ENCODE measurements at regions not wholly inside any gene's neighbourhood (a gene's known extent, or its start where the extent isn't known, plus 50 kb on each side); places are given as distances from the start of the nearest gene placed in this dataset.
"Not testable (repeated sequence)": the region's sequence is repeated elsewhere in the genome, so short reads cannot be mapped to it uniquely, and the experiment has no call there.

DNA sequence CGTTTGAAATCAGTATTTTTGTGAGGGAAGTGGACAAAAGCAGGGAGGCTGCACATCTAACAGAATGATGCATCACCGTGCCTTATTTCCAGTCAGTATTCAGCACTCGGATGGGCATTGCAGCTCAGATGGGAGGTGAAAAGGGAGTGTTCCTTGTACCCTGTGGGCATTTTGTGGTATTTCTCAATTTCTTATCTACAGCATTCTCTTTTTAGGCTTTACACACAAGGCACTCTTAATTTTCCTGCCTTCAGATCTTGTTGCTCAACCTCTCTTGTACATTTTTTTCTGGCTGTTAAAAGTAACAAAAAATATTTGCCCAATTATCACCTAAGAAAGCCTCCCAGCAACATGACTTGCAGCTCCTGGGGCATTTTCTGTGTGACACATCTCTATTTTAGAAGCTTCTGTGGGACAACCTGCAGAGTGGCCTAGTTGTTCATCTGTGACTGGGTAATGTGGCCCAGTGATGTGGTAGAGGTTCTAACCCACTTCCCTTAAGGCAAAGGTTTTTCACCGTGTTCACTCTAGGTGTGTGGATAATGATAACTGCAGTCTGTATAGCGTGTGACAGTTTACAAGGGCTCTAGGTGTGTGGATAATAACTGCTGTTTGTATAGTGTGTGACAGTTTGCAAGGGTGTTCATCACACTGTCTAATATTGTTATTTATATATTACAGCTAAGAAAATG lies 257.2 kb downstream of the PTGER3 start:
- DNase-seq (ENCODE audit: low read depth in 1 of 2, low spot score in 1 of 2) = no peak
- no peak for TF ChIP-seq JUND (IDR thresholded peaks at IDR 0.05; ENCODE audit: low read depth)
- in situ Hi-C loops (cut with HindIII; ENCODE audit: low pct_unique_long_range_greater_than_20kb, low sequenced_read_pairs) = no loop called here

DNA sequence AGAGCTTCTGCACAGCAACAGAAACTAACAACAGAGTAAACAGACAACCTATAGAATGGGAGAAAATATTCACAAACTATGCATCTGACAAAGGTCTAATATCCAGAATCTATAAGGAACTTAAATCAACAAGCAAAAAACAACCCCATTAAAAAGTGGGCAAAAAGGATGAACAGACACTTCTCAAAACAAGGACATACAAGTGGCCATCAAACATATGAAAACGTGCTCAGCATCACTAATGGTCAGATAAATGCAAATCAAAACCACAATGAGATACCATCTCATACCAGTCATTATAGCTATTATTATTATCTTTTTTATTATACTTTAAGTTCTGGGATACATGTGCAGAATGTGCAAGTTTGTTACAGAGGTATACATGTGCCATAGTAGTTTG lies 252.6 kb downstream of the PTGER3 start:
- in situ Hi-C loops (cut with HindIII; ENCODE audit: low pct_unique_long_range_greater_than_20kb, low sequenced_read_pairs); DNase-seq (ENCODE audit: low read depth in 1 of 2, low spot score in 1 of 2): not testable (repeated sequence)

DNA sequence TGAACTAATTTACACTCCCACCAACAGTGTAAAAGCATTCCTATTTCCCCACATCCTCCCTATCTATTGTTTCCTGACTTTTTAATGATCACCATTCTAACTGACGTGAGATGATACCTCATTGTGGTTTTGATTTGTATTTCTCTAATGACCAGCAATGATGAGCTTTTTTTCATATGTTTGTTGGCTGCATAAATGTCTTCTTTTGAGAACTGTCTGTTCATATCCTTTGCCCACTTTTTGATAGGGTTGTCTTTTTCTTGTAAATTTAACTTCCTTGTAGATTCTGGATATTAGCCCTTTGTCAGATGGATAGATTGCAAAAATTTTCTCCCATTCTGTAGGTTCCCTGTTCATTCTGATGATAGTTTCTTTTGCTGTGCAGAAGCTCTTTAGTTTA lies 251.3 kb downstream of the PTGER3 start:
- in situ Hi-C loops (cut with HindIII; ENCODE audit: low pct_unique_long_range_greater_than_20kb, low sequenced_read_pairs) = not testable (repeated sequence)

DNA sequence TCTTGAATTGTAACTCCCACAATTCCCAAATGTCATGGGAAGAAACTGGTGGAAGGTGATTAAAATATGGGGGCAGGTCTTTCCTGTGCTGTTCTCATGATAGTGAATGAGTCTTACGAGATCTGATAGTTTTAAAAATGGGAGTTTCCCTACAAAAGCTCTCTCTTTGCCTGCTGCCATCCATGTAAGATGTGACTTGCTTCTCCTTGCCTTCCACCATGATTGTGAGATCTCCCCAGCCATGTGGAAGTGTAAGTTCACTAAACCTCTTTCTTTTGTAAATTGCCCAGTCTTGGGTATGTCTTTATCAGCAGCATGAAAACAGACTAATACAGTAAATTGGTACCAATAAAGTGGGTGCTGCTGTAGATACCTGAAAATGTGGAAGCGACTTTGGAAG lies 245.0 kb downstream of the PTGER3 start:
- DNase-seq (ENCODE audit: low read depth in 1 of 2, low spot score in 1 of 2); in situ Hi-C loops (cut with HindIII; ENCODE audit: low pct_unique_long_range_greater_than_20kb, low sequenced_read_pairs): not testable (repeated sequence)

More for the DNA sequence above, 251.3 kb downstream of the PTGER3 start:
- DNase-seq (ENCODE audit: low read depth in 1 of 2, low spot score in 1 of 2) = not testable (repeated sequence)

DNA sequence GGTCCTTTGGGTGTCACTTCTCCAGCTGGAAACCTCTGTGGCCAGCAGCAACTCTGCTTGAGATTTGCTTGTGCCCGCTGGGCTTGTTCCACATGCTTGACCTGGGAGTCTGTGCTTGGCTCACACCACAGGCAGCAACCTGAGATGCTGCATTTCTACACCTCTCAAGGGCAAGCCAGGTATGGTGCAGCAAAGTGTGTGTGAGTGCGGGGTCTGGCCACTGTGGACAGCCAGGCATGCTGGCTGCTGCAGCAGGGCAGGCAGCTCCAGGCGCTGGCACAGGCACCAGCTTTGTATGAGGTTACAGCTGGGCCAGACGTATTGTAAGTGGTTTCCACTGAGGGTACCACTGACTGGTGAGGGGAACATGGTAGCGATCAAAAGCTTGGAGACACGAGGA lies 242.0 kb downstream of the PTGER3 start:
- in situ Hi-C loops (cut with HindIII; ENCODE audit: low pct_unique_long_range_greater_than_20kb, low sequenced_read_pairs) = no loop called here
- no peak for DNase-seq (ENCODE audit: low read depth in 1 of 2, low spot score in 1 of 2)
- no peak for TF ChIP-seq JUND (IDR thresholded peaks at IDR 0.05; ENCODE audit: low read depth)

DNA sequence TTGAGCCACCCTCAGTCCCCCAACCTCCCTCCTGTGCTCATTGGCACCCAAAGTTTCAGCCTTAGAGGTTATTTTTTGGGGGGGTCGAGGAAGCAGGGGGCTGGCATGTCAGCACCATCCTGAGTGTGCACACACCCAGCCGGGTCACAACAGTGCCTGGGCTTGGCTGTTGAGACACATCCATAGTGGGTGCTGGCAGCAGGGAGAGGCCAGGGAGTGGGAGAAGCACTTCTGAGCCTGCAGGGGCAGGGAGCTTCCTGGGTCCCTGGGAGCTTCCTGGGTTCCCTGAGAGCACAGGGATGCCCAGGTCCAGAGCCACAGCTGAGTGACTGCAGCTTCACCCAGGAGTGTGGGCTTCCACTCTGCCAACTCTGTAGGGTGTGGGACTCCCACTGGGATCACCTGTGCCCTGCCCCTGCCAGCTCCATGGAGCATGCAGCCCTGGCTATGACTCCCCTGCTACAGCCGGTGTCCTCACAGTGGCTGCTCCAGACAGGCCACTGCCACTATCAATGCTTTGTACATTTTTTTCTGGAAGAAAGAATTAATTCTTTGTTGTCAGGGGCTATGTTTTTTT lies 240.4 kb downstream of the PTGER3 start:
- in situ Hi-C loops (cut with HindIII; ENCODE audit: low pct_unique_long_range_greater_than_20kb, low sequenced_read_pairs) = no loop called here
- no peak for DNase-seq (ENCODE audit: low read depth in 1 of 2, low spot score in 1 of 2)
- no peak for TF ChIP-seq JUND (IDR thresholded peaks at IDR 0.05; ENCODE audit: low read depth)

DNA sequence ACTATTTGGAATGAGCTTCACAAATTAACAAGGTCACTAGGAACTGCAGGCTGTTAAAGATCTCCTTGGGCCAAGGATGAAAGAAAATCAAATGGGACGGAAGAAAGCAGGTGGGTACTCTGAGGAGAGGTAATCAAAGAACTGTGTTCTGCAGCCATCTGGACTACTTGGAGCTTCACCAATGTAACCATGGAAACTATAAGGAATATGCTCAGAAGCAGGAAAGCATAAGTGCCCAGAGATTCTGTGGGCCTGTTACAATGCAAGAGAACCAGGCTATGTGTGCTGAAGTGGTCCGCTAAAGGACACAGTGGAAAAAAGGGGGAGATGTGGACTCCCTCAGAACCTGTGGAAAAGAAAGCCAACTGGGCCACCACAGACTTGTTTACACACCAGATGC lies 238.5 kb downstream of the PTGER3 start:
- no peak for DNase-seq (ENCODE audit: low read depth in 1 of 2, low spot score in 1 of 2)
- no peak for TF ChIP-seq JUND (IDR thresholded peaks at IDR 0.05; ENCODE audit: low read depth)
- in situ Hi-C loops (cut with HindIII; ENCODE audit: low pct_unique_long_range_greater_than_20kb, low sequenced_read_pairs) = no loop called here

DNA sequence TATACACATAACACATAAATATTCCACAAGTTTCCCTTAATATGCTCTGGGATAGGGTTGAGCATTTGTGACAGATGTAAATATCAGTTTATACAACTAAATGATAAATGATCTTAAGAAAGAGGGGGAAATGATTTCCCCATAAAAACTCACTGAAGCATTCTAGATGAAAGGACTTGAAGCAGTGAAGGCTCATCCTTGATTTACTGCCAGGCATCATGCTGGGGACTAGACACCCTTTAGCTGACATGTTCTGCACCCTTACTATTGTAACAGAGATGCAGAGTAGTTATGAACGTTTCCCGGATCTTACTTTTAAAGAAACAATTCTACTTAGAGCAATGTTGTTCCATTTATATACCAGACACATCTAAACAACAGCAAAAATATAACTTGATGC lies 235.8 kb downstream of the PTGER3 start:
- no peak for TF ChIP-seq JUND (IDR thresholded peaks at IDR 0.05; ENCODE audit: low read depth)
- in situ Hi-C loops (cut with HindIII; ENCODE audit: low pct_unique_long_range_greater_than_20kb, low sequenced_read_pairs) = no loop called here
- no peak for DNase-seq (ENCODE audit: low read depth in 1 of 2, low spot score in 1 of 2)

DNA sequence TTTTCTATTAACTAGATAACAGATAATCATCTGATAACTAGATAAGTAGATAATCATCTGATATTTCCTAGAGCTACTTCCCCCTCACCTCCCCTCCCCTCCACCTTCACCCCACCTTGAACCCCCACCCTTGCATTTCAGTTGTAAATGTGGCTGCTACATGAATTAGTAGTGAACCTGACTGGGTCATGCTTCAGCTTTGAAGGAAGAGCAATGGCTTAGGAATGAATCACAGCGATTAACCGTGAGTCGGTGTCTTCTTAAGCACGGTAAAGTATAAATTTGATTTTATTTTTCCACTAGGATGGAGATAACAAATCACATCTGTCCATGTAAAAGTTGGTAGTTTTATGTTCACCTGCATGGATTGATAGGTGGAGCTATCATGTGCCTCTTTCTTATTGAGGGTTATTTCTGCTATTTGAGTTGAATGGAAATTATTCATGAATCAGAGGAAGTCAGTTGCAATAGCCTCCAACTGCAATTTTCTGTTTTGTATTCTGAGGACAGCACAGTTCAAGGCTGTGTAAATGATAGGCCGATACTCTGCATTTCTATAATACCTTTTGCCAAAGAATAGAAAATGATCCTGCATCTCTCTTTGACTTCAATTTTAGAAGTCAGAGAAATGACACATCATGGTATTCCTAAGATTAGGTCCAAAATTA lies 235.0 kb downstream of the PTGER3 start:
- no peak for TF ChIP-seq JUND (IDR thresholded peaks at IDR 0.05; ENCODE audit: low read depth)
- DNase-seq (ENCODE audit: low read depth in 1 of 2, low spot score in 1 of 2) = no peak
- in situ Hi-C loops (cut with HindIII; ENCODE audit: low pct_unique_long_range_greater_than_20kb, low sequenced_read_pairs) = no loop called here

DNA sequence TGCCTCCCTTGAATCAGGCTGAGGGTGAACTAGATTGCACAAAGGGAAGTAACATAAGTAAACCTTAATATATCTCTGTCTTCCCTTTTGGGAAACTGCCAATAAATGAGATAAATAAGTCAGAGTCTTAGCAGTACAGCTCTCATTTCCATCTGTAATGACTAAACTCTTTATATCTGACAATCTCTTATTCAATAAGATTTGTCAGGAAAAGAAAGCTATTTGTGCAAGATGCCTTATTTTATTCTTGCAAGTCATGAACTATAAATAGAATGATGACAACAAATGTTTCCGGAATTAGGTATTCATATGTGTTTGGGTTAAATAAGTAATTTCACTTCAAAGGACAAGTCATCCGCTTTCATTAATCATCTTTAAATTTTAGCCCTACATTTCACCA lies 229.2 kb downstream of the PTGER3 start:
- TF ChIP-seq JUND (IDR thresholded peaks at IDR 0.05; ENCODE audit: low read depth) = no peak
- in situ Hi-C loops (cut with HindIII; ENCODE audit: low pct_unique_long_range_greater_than_20kb, low sequenced_read_pairs) = no loop called here
- DNase-seq (ENCODE audit: low read depth in 1 of 2, low spot score in 1 of 2) = no peak

DNA sequence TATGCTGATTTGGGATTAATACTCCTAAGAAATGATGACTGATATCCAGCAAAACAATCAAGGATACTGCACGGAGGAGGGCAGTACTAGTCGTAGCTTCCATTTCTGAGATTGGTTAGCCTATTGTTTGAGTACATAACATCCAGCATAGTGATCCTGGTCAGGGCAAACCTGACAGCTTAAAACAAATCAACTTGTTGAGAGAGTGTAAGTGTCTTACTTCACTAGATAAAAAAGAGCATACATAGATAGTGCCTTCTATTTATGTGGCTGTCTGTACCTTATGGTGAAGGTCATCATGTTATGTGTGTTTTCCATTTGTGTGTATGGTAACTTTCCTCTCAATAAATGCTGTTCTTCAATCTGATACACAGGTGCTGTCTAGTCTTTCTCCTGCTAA lies 228.4 kb downstream of the PTGER3 start:
- in situ Hi-C loops (cut with HindIII; ENCODE audit: low pct_unique_long_range_greater_than_20kb, low sequenced_read_pairs) = no loop called here
- TF ChIP-seq JUND (IDR thresholded peaks at IDR 0.05; ENCODE audit: low read depth) = no peak
- DNase-seq (ENCODE audit: low read depth in 1 of 2, low spot score in 1 of 2) = no peak

DNA sequence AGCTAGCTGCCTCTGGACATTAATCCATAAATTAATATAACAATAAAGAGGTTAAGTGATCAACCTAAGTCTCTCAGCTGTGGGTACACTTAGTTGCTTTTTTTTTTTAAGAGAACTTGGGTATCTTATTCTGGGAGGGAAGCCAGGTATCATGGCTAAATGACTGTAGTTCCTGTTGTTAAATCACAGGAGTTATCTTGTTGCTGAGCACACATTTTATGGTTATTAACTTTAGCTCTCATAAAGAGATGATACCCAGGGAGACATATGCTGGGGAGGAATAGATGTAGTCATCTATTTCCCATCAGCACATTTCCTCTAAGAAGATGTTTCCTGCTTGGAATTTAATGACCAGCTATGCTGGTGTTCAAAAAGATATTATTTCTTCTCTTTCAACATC lies 227.8 kb downstream of the PTGER3 start:
- no peak for TF ChIP-seq JUND (IDR thresholded peaks at IDR 0.05; ENCODE audit: low read depth)
- in situ Hi-C loops (cut with HindIII; ENCODE audit: low pct_unique_long_range_greater_than_20kb, low sequenced_read_pairs) = no loop called here
- no peak for DNase-seq (ENCODE audit: low read depth in 1 of 2, low spot score in 1 of 2)

DNA sequence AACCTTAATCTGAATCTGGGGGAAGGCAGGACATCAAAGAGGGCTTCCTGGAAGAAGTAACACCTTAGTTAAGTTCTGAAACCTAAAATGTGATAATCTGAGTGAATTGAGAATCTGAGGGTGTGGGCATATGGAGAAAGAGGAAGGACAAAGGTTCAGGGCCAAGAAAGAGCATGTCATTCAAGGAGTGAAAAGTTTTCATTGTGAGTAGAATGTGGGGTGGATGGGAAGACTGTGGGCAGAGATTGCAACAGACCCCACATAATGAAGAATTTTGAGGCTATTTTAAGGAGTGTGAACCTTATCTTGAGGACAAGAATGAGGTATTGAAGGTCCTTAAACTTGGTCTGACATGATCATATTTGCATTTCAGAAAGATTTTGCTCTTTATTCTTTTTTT lies 227.2 kb downstream of the PTGER3 start:
- no peak for TF ChIP-seq JUND (IDR thresholded peaks at IDR 0.05; ENCODE audit: low read depth)
- DNase-seq (ENCODE audit: low read depth in 1 of 2, low spot score in 1 of 2) = no peak
- in situ Hi-C loops (cut with HindIII; ENCODE audit: low pct_unique_long_range_greater_than_20kb, low sequenced_read_pairs) = no loop called here
